Loucy (cell line): ENCODE measurements at regions not wholly inside any gene's neighbourhood (a gene's known extent, or its start where the extent isn't known, plus 50 kb on each side); places are given as distances from the start of the nearest gene placed in this dataset.
A peak's percentile ranks its signal among the peaks of the same experiment; 100 is the strongest.

ENCODE experiments used
- EZH2phosphoT487 ChIP-seq: fragments of 200-600 bp; IDR thresholded peaks from 2 replicates; pipeline ENCODE4 v1.6.1; 2018; ENCODE audit warnings: antibody characterized with exemption, mild to moderate bottlenecking, moderate library complexity, borderline replicate concordance
- TF ChIP-seq, protein P1 (sequence below): fragments of 200-600 bp; sonication (generic); conservative IDR thresholded peaks from 2 replicates; pipeline ENCODE4 v1.5.1; 2014; ENCODE audit warnings: mild to moderate bottlenecking, antibody characterized with exemption, low read length

DNA sequence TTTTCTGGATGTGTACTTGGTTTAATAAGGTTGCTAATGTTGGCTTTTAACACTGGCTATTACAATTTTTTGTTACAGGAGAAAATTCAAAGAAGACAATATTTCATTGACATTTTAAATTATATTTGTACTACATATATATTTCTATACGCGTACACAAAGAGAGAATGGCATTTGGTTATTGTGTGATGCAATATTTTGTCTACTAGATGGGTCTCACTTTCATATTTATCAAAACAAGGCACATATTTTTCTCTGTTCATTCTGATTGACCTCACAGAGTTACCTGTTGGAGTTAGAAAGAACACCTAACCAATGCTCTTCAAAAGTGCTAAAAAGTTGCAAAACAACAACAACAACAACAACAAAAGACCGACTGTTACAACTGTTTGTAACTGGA, 50.2 kb upstream of the VGLL3 start:
- TF ChIP-seq, protein P1, sequence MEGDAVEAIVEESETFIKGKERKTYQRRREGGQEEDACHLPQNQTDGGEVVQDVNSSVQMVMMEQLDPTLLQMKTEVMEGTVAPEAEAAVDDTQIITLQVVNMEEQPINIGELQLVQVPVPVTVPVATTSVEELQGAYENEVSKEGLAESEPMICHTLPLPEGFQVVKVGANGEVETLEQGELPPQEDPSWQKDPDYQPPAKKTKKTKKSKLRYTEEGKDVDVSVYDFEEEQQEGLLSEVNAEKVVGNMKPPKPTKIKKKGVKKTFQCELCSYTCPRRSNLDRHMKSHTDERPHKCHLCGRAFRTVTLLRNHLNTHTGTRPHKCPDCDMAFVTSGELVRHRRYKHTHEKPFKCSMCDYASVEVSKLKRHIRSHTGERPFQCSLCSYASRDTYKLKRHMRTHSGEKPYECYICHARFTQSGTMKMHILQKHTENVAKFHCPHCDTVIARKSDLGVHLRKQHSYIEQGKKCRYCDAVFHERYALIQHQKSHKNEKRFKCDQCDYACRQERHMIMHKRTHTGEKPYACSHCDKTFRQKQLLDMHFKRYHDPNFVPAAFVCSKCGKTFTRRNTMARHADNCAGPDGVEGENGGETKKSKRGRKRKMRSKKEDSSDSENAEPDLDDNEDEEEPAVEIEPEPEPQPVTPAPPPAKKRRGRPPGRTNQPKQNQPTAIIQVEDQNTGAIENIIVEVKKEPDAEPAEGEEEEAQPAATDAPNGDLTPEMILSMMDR, result peak; percentile 39; the same call in 1 of the 2 replicates
- TF ChIP-seq EZH2phosphoT487, result no peak
